ENCODE measurements at regions not wholly inside any gene's neighbourhood (a gene's known extent, or its start where the extent isn't known, plus 50 kb on each side); places are given as distances from the start of the nearest gene placed in this dataset.

GRCh38 chr10:70960316-70960715 is 72.0 kb upstream of the PCBD1 start:
- no peak for TF ChIP-seq MAX (IDR thresholded peaks at IDR 0.05)
- no peak for TF ChIP-seq TAF1 (IDR thresholded peaks at IDR 0.05; ENCODE audit: low read depth)
- TF ChIP-seq CEBPB (IDR thresholded peaks at IDR 0.05), result no peak
- TF ChIP-seq EP300 (IDR thresholded peaks at IDR 0.05; ENCODE audit: borderline replicate concordance), result no peak
- no peak for TF ChIP-seq CREB1 (IDR thresholded peaks at IDR 0.05; ENCODE audit: low read depth)
- no peak for TF ChIP-seq REST (IDR thresholded peaks at IDR 0.05; ENCODE audit: low read depth)
- no peak for TF ChIP-seq RAD21 (IDR thresholded peaks at IDR 0.05; ENCODE audit: low read depth)

Measured in Ishikawa (cell line).